Stomach (tissue), 4 donors: ENCODE measurements at regions not wholly inside any gene's neighbourhood (a gene's known extent, or its start where the extent isn't known, plus 50 kb on each side); places are given as distances from the start of the nearest gene placed in this dataset.

Experiments
- EP300 ChIP-seq: sonication (generic); formaldehyde crosslinking; IDR thresholded peaks from one replicate; pipeline ENCODE4 v1.6.1; 2017; ENCODE audit warnings: antibody characterized with exemption
- POLR2A ChIP-seq, 4 donors: fragments of 450-650 bp; IDR thresholded peaks; one replicate each; pipeline ENCODE4 v1.6.1; 2016; ENCODE audit warnings: antibody characterized with exemption in 4 of 4, control low read depth in 2 of 4, mild to moderate bottlenecking in 1 of 4, moderate library complexity in 1 of 4

DNA sequence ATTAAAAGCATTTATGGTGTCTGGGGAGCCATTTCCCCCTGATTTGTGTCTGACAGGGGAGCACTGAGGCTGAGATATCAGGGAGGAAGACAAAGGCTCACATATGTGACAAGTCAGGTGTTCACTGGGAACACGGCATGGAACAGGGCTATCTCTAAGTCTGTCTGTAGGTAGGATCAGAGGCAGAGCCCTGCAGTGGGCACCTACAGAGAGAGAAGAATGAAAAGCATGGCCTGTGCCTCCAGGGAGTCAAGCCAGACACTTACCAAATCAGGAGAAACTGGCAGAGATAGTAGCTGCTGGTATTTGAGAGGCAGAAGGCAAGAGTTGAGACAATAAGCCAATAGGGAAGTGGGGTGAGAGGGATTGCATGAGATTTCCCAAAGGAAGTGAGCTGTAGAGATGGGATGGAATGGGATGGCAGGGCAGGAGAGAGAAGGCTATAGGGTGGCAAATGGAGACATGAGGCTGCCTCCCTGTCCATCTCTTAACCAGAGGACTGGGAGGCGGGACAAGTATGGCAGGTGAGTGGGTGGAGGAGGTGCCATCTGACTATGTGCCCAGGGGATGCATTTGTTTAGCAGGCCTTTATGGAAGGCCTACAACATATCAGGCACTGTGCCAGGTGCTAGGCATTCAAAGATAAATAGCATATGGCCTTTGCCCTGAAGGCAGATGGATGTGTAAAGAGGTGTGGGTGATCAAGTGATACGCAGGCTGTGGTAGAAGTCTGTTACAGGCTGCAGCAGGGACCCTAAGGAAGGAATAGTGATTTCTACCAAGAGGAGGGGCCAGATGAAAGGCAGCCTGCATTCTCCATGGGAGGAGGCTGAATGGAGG, 136.2 kb upstream of the IPO9 start:
- no peak for TF ChIP-seq POLR2A (IDR thresholded peaks at IDR 0.05)
- no peak for TF ChIP-seq EP300
